Neural cell (in vitro differentiated cells): ENCODE measurements at regions not wholly inside any gene's neighbourhood (a gene's known extent, or its start where the extent isn't known, plus 50 kb on each side); places are given as distances from the start of the nearest gene placed in this dataset.

Experiments
- H2AFZ ChIP-seq: fragments of 200-600, 300-800 bp; sonication (generic), shearing (Covaris generic); 2 replicates; pipeline ENCODE4 v1.6.0; 2014; ENCODE audit warnings: low read depth, mild to moderate bottlenecking, antibody characterized with exemption, low read length, moderate library complexity
- H3F3A ChIP-seq: fragments of 200-600 bp; shearing (Covaris generic); 2 replicates; pipeline ENCODE4 v1.6.1; 2016; ENCODE audit warnings: mild to moderate bottlenecking, moderate library complexity, mixed read lengths, antibody characterized with exemption, low read length; ENCODE audit not compliant: insufficient read depth, poor library complexity, severe bottlenecking
- H3K27ac ChIP-seq: fragments of 200-600, 300-800 bp; sonication (generic), shearing (Covaris generic); 2 replicates; pipeline ENCODE4 v1.5.1; 2014; ENCODE audit warnings: mild to moderate bottlenecking, low read length, moderate library complexity
- H3K27me3 ChIP-seq: fragments of 300-800, 200-600 bp; sonication (generic), shearing (Covaris generic); 2 replicates; pipeline ENCODE4 v1.6.0; 2014; ENCODE audit warnings: mild to moderate bottlenecking, low read depth, low read length, moderate library complexity; ENCODE audit not compliant: insufficient read depth
- H3K36me3 ChIP-seq: fragments of 300-800, 200-600 bp; sonication (generic), shearing (Covaris generic); 2 replicates; pipeline ENCODE4 v1.5.1; 2014; ENCODE audit warnings: mild to moderate bottlenecking, antibody characterized with exemption, low read length, moderate library complexity; ENCODE audit not compliant: insufficient read depth
- H3K4me2 ChIP-seq: fragments of 300-800, 200-600 bp; sonication (generic), shearing (Covaris generic); 2 replicates; pipeline ENCODE4 v1.6.0; 2014; ENCODE audit warnings: mild to moderate bottlenecking, low read length
- H3K4me3 ChIP-seq: fragments of 300-800, 200-600 bp; sonication (generic), shearing (Covaris generic); 2 replicates; pipeline ENCODE4 v1.5.1; 2014; ENCODE audit warnings: mild to moderate bottlenecking, low read length, moderate library complexity
- H3K79me2 ChIP-seq: fragments of 200-600 bp; shearing (Covaris generic); replicated peaks from 2 replicates; pipeline ENCODE4 v1.6.0; 2014; ENCODE audit warnings: mild to moderate bottlenecking, low read length, moderate library complexity; ENCODE audit not compliant: insufficient read depth
- H3K9ac ChIP-seq: fragments of 300-800, 200-600 bp; sonication (generic), shearing (Covaris generic); 2 replicates; pipeline ENCODE4 v1.6.1; 2016; ENCODE audit warnings: mild to moderate bottlenecking, low read length, mixed read lengths
- H3K9me2 ChIP-seq: fragments of 200-600 bp; shearing (Covaris generic); 2 replicates; pipeline ENCODE4 v1.6.1; 2016; ENCODE audit warnings: mild to moderate bottlenecking, low read length, mixed read lengths; ENCODE audit not compliant: insufficient read depth
- H3K9me3 ChIP-seq: fragments of 200-600, 300-800 bp; sonication (generic), shearing (Covaris generic); 2 replicates; pipeline ENCODE4 v1.6.1; 2016; ENCODE audit warnings: mild to moderate bottlenecking, mixed run types, low read length, moderate library complexity, mixed read lengths
- H4K20me1 ChIP-seq: fragments of 200-600 bp; shearing (Covaris generic); 2 replicates; pipeline ENCODE4 v1.6.1; 2016; ENCODE audit warnings: mild to moderate bottlenecking, mixed run types; ENCODE audit not compliant: insufficient read depth
- EP300 ChIP-seq: fragments of 450-650 bp; conservative IDR thresholded peaks from 2 replicates; pipeline ENCODE4 v1.6.1; 2014; ENCODE audit warnings: antibody characterized with exemption, mild to moderate bottlenecking, moderate library complexity; ENCODE audit not compliant: poor library complexity, severe bottlenecking
- EZH2 ChIP-seq: fragments of 200-600, 300-800 bp; shearing (Covaris generic), sonication (generic); IDR thresholded peaks from 2 replicates; pipeline ENCODE4 v1.6.1; 2014; ENCODE audit warnings: antibody characterized with exemption, low read length, borderline replicate concordance, mild to moderate bottlenecking; ENCODE audit not compliant: insufficient read depth, poor library complexity, severe bottlenecking
- MXI1 ChIP-seq: fragments of 450-650 bp; conservative IDR thresholded peaks from 2 replicates; pipeline ENCODE4 v1.6.1; 2014; ENCODE audit warnings: antibody characterized with exemption, mild to moderate bottlenecking; ENCODE audit not compliant: poor library complexity, severe bottlenecking
- POLR2AphosphoS5 ChIP-seq: IDR thresholded peaks from 2 replicates; pipeline ENCODE4 v1.6.1; 2012
- RAD21 ChIP-seq: fragments of 450-650 bp; conservative IDR thresholded peaks from 2 replicates; pipeline ENCODE4 v1.6.1; 2014; ENCODE audit warnings: antibody characterized with exemption, mild to moderate bottlenecking, moderate library complexity
- SMC3 ChIP-seq: fragments of 450-650 bp; conservative IDR thresholded peaks from 2 replicates; pipeline ENCODE4 v1.6.1; 2014; ENCODE audit warnings: antibody characterized with exemption, mild to moderate bottlenecking, moderate library complexity; ENCODE audit not compliant: poor library complexity
- TAF1 ChIP-seq: IDR thresholded peaks from 2 replicates; pipeline ENCODE4 v1.6.1; 2012; ENCODE audit warnings: low read depth
- TF ChIP-seq, protein P1 (sequence below): IDR thresholded peaks from 2 replicates; pipeline ENCODE4 v1.6.1; 2012; ENCODE audit warnings: borderline replicate concordance
- TF ChIP-seq, protein P2 (sequence below): fragments of 450-650 bp; IDR thresholded peaks from 2 replicates; pipeline ENCODE4 v1.5.1; 2014; ENCODE audit warnings: antibody characterized with exemption, mild to moderate bottlenecking, moderate library complexity; ENCODE audit not compliant: poor library complexity, severe bottlenecking

DNA sequence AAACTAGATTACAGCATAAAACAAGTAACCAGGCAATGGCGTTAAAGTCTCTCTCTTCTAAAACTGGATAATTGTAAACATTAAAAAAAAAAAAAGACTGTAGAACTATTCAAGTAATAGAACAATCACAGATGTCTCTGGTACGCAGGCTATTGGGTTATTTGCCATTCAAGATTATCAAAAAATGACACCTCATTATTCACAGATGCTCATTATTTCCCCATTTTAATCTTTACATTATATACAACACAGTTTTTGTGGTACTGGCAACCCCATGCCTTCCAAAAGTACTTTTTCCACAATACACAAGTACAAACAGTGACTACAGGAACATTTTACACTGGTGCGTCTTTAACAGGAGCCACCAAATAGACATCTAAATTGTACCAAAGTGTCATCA, 109.4 kb downstream of the ZNF608 start:
- Histone ChIP-seq H3K79me2 (peaks cover 3% of the 10 kb centered on the region), H3K36me3 (peaks cover 4% of the 10 kb centered on the region), H3K27ac (no peak overlapping the region)

DNA sequence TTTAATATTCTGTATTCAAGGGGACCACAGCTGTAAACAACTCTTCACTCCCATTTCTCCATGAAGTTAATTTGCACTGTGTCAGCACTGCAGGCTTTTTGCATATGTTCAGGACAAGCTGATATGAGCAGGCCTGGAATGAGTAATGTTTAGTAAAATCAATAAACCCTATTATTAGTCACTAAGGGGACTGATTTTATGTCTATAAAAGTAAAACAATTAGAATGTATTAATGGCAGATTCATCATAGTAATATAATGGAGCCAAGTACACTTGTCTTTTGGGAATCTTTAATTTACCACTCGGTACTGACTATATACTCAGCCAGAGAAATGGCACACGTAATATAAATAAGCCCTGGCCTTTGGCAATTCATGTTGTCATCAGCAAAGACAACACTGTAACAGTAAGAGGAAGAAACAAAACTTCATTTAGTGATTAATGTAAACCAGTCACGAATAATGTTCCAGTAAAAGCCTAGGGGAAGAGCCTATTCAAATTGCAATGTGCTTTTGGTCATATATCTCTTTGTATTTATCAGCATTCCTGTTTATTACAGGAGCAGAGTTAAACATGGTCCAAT, 111.6 kb downstream of the ZNF608 start:
- H3K36me3 ChIP-seq = no peaks in the 10 kb centered on the region
- H3K27me3 ChIP-seq = no peaks in the 10 kb centered on the region
- no peak overlapping the region for H3K27ac ChIP-seq
- no peak overlapping the region for H3K4me2 ChIP-seq
- no peaks in the 10 kb centered on the region for H3K79me2 ChIP-seq
- no peaks in the 10 kb centered on the region for H4K20me1 ChIP-seq
- H3K9ac ChIP-seq = no peak overlapping the region
- peaks cover 4% of the 10 kb centered on the region for H3F3A ChIP-seq
- no peak overlapping the region for H3K4me3 ChIP-seq
- H3K9me2 ChIP-seq = no peaks in the 10 kb centered on the region
- H2AFZ ChIP-seq = no peak overlapping the region
- H3K9me3 ChIP-seq = no peaks in the 10 kb centered on the region
- TF ChIP-seq EZH2 (no peak), TAF1 (no peak)

More for the DNA sequence above, 109.4 kb downstream of the ZNF608 start:
- Histone ChIP-seq H3K9me2 (no peaks in the 10 kb centered on the region), H3K9me3 (no peaks in the 10 kb centered on the region), H3F3A (peaks cover under 1% of the 10 kb centered on the region), H4K20me1 (no peaks in the 10 kb centered on the region), H3K4me3 (no peak overlapping the region), H3K9ac (no peak overlapping the region), H3K4me2 (no peak overlapping the region), H3K27me3 (no peaks in the 10 kb centered on the region), H2AFZ (no peak overlapping the region)
- no peak for TF ChIP-seq EZH2
- TF ChIP-seq EP300 = no peak
- no peak for TF ChIP-seq MXI1
- TF ChIP-seq, protein P1, sequence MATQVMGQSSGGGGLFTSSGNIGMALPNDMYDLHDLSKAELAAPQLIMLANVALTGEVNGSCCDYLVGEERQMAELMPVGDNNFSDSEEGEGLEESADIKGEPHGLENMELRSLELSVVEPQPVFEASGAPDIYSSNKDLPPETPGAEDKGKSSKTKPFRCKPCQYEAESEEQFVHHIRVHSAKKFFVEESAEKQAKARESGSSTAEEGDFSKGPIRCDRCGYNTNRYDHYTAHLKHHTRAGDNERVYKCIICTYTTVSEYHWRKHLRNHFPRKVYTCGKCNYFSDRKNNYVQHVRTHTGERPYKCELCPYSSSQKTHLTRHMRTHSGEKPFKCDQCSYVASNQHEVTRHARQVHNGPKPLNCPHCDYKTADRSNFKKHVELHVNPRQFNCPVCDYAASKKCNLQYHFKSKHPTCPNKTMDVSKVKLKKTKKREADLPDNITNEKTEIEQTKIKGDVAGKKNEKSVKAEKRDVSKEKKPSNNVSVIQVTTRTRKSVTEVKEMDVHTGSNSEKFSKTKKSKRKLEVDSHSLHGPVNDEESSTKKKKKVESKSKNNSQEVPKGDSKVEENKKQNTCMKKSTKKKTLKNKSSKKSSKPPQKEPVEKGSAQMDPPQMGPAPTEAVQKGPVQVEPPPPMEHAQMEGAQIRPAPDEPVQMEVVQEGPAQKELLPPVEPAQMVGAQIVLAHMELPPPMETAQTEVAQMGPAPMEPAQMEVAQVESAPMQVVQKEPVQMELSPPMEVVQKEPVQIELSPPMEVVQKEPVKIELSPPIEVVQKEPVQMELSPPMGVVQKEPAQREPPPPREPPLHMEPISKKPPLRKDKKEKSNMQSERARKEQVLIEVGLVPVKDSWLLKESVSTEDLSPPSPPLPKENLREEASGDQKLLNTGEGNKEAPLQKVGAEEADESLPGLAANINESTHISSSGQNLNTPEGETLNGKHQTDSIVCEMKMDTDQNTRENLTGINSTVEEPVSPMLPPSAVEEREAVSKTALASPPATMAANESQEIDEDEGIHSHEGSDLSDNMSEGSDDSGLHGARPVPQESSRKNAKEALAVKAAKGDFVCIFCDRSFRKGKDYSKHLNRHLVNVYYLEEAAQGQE = no peak
- TF ChIP-seq, protein P2, sequence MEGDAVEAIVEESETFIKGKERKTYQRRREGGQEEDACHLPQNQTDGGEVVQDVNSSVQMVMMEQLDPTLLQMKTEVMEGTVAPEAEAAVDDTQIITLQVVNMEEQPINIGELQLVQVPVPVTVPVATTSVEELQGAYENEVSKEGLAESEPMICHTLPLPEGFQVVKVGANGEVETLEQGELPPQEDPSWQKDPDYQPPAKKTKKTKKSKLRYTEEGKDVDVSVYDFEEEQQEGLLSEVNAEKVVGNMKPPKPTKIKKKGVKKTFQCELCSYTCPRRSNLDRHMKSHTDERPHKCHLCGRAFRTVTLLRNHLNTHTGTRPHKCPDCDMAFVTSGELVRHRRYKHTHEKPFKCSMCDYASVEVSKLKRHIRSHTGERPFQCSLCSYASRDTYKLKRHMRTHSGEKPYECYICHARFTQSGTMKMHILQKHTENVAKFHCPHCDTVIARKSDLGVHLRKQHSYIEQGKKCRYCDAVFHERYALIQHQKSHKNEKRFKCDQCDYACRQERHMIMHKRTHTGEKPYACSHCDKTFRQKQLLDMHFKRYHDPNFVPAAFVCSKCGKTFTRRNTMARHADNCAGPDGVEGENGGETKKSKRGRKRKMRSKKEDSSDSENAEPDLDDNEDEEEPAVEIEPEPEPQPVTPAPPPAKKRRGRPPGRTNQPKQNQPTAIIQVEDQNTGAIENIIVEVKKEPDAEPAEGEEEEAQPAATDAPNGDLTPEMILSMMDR = no peak
- no peak for TF ChIP-seq TAF1
- no peak for TF ChIP-seq SMC3
- TF ChIP-seq RAD21 = no peak
- TF ChIP-seq POLR2AphosphoS5 = no peak
